Cardiac septum (tissue), 1 donor: ENCODE measurements at regions not wholly inside any gene's neighbourhood (a gene's known extent, or its start where the extent isn't known, plus 50 kb on each side); places are given as distances from the start of the nearest gene placed in this dataset.

Experiments used
- DNase-seq: peaks from one replicate; pipeline ENCODE4 v3.0.0-alpha.2; 2020; ENCODE audit warnings: low spot score
- intact Hi-C: fragments of 100-400 bp; cut with DNase I; formaldehyde crosslinking; loops from one replicate; pipeline ENCODE4 v1.14.0; 2022
- donor health status: DM: no; HTN: no; CAD: no.

DNA sequence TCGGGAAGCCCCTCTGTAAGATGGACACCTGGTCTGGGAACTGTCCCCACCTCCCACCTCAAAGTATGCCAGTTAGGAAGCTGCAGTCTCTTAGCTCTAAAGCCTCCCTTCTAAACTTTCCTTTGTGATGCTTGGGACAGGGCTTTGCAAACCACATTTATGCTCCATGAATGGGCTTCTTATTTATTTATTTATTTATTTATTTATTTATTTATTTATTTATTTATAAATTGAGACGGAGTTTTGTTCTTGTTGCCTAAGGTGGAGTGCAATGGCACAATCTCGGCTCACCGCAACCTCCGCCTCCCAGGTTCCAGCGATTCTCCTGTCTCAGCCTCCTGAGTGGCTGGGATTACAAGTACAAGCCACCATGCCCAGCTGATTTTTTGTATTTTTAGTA lies 1009.4 kb downstream of the TYW1 start:
- intact Hi-C loops: no loop called here
- DNase-seq: no peak

DNA sequence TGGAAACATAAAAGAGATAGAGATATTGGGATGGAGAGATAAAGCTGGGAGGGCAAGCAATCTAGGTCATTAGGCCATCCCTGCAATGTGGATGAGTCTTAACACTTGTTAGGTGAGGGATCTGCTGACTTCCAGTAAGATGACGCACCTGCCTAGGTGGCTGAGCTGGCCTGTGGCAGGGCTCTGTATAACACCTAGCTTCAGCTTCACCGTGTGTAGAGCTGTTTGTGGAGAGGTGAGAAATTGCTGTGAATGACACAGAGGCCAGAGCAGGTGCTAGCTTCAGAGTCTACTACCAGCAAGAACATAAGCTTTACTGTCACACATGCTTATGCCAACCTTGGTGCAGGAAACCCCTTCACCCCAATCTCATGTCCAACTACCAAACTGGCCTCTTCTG lies 1010.0 kb downstream of the TYW1 start:
- intact Hi-C loops: no loop called here
- no peak for DNase-seq

DNA sequence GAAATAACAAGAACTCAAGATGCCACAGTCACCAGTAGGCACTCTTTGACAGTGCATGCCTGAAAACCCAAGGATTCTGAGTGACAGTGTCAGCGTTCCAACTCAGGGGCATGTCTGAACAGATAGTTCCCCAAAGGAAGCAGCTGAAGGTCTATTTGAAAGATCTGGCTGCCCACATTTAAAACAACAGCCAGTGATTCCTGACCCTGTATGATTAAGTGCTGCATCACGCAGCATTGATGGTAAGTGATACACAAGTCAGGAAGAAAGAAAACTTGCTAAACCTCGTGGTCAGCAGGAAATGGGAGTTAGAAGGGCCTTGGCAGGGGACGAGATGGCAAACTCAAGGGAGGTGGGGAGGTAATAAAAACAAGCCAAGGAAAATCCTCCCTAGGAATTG lies 1013.1 kb downstream of the TYW1 start:
- intact Hi-C loops: no loop called here
- DNase-seq: no peak

- intact Hi-C loops: no loop called here
- no peak for DNase-seq
Measured at GRCh38 chr7:68014031-68014736, 1017.6 kb downstream of the TYW1 start.

GRCh38 chr7:68015122-68015977 lies 1018.7 kb downstream of the TYW1 start:
- DNase-seq: no peak
- intact Hi-C loops: no loop called here

GRCh38 chr7:68015978-68016532 lies 1019.4 kb downstream of the TYW1 start:
- no peak for DNase-seq
- intact Hi-C loops: no loop called here

- intact Hi-C loops: no loop called here
- peak; percentile 26 for DNase-seq
Measured at GRCh38 chr7:68020102-68020501, 1023.5 kb downstream of the TYW1 start.

DNA sequence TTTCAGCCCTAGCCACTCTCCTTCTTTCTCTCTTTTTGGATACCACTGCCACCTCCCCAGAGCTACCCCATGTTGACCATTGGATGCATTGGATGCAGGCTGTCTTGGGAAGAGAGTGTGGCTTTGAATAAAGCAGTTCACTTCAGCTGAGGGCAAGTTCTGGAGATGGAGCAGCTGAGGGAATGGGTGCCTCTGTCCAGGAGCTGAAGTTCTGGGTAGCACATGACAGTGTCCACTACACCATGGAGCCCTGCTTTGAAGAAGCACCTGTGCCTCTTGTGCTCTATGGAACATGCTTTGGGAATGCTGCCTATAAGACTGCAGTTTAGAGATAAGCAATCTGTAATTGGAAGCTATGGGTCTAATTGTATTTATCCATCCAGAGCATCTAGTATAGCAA lies 1028.7 kb downstream of the TYW1 start:
- intact Hi-C loops: no loop called here

DNA sequence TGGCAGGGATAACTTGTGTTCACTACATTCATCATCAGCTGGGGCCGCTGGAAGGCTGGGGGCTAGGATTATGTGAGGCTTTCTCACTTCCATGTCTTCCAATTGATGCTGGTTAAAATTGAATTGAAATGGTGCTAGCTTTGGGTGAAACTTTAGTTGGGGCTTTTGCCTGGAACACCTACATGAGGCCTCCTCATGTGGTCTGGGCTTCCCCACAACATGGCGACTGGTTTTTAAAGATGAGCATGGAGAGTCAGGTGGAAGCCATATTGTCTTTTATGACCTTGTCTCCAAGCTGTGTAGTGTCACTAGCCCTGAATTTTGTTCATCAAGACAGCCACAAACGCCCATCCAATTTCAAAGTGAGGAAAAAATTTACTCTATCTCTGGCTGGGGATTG lies 1033.9 kb downstream of the TYW1 start:
- intact Hi-C loops: no loop called here
- DNase-seq: no peak

More for the DNA sequence above, 1028.7 kb downstream of the TYW1 start:
- no peak for DNase-seq

DNA sequence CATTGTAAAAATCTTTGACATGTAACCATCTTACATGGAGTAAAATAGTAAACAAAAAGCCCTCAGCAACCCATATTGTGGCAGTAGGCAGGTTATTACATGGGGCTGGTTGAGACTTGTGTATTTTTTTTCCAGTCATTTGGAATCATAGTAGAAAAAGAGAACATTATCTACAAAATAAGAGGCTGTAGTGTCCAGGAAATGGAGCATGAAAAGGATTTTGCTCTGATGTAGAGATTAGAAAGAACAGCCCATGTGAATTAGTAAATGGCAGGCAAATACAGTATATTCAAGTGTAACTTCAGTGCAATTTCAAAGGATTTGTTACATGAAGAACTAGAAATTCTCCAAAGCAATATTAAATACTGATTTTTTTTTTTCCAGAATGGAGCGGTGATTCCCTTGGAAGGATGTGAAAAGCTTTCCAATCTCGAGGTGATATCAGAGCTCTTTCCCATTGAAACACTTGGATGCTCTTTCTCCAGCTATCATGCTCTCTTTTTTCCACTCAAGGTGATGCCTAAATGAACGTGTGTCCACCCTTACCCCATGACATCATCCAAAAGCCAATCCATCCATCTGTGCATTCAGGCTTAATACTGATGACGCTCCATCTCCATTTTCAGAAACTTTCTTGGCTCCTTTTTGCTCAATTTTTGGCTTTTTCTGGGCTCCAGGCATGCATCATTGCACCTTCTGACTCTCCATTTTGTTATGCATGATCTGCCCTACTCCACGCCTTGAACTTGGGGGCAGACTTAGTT lies 1034.7 kb downstream of the TYW1 start:
- intact Hi-C loops: no loop called here
- no peak for DNase-seq

- intact Hi-C loops: no loop called here
- no peak for DNase-seq
Measured at GRCh38 chr7:68038621-68039314, 1042.1 kb downstream of the TYW1 start.

- intact Hi-C loops: no loop called here
- no peak for DNase-seq
Measured at GRCh38 chr7:68041554-68041953, 1044.9 kb downstream of the TYW1 start.

DNA sequence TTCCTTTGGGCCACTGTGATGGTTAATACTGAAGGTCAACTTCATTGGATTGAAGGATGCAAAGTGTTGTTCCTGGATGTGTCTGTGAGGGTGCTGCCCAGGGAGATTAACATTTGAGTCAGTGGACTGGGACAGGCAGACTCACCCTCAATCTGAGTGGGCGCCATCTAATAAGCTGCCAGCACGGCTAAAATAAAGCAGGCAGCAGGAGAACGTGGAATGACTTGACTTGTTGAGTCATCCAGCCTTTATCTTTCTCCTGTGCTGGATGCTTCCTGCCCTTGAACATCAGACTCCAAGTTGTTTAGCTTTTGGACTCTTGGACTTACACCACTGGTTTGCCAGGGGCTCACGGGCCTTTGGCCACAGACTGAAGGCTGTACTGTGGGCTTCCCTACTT lies 1046.9 kb downstream of the TYW1 start:
- no peak for DNase-seq
- intact Hi-C loops: no loop called here

GRCh38 chr7:68050627-68051026 lies 1054.0 kb downstream of the TYW1 start:
- intact Hi-C loops: no loop called here
- no peak for DNase-seq

DNA sequence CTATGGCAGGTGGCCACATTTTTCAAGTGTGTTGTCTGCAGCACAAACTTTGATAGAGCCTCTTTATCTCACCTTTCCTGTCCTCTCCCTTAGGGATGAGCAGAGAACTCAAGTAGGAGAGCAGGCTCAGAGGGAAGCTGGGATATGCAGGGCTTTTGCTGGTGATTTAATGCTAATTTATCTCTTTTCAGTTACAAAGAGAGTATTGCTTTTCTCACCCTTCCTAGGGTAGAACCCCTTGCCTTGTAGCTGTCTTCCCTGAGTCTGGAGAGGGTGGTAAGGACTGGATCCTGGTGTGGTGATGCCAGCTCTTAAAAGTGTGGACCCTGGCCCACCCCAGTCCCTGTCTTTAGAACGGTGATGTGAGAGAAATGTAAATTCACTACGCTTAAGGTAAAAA lies 1061.4 kb downstream of the TYW1 start:
- DNase-seq: no peak
- intact Hi-C loops: no loop called here

- no peak for DNase-seq
- intact Hi-C loops: no loop called here
Measured at GRCh38 chr7:68063171-68063570, 1066.5 kb downstream of the TYW1 start.

DNA sequence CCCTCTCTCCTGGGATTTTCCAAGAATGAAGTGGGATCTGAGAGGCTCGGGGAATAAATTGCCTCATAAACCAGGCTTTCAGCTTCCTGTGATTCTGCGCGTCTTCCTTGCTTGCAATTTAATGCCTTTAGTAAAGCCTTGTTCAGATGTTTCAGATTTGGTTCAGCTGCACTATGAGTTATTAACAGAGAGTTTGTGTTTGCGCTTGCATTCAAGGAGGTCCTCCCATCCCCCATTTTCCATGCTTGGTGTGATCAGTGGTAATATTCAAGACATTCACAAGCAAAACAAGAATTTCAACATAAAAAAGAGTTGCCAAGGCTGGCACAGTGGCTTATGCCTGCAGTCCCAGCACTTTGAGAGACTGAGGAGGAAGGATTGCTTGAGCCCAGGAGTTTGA lies 1068.9 kb downstream of the TYW1 start:
- intact Hi-C loops: no loop called here
- no peak for DNase-seq

DNA sequence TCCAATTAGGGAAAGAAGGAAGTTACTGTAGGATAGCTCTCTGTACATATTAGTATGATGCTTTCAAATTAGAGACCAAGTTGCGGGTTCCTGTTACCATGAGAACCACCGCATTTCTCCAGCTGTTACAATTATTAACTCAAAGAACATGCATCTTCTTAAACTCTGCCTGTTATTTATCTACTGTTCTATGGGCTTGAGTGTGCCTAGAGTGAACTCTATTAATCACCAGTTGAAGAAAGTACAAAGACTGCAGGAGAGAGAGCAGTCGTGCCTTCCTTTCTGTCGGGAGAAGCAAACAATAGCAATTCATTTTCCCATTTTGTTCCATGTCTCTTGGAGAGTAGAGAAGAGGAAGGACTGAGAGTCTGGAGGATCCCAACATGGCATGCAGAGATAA lies 1071.2 kb downstream of the TYW1 start:
- DNase-seq: no peak
- intact Hi-C loops: no loop called here

- no peak for DNase-seq
- intact Hi-C loops: no loop called here
Measured at GRCh38 chr7:68070992-68071391, 1074.4 kb downstream of the TYW1 start.

- intact Hi-C loops: no loop called here
- DNase-seq: no peak
Measured at GRCh38 chr7:68073701-68074100, 1077.1 kb downstream of the TYW1 start.
